Astrocyte of the spinal cord (primary cell): ENCODE measurements at regions not wholly inside any gene's neighbourhood (a gene's known extent, or its start where the extent isn't known, plus 50 kb on each side); places are given as distances from the start of the nearest gene placed in this dataset.

ENCODE experiments used
- DNase-seq: peaks from one replicate; pipeline ENCODE4 v3.0.0; 2011; ENCODE audit warnings: low read depth, low spot score
- H3K4me3 ChIP-seq: 2 replicates; pipeline ENCODE4 v1.5.1; 2011; ENCODE audit warnings: low read depth, mild to moderate bottlenecking, low read length, moderate library complexity
- CTCF ChIP-seq: IDR thresholded peaks from 2 replicates; pipeline ENCODE4 v1.5.1; 2012; ENCODE audit warnings: low read depth, mild to moderate bottlenecking, low read length, inconsistent platforms
- in situ Hi-C: cut with HindIII; loops from 2 replicates; pipeline ENCODE4 v1.10.0; 2017; ENCODE audit warnings: low sequenced_read_pairs

GRCh38 chr10:111481866-111482265 lies 405.0 kb downstream of the ADRA2A start:
- no peak overlapping the region for H3K4me3 ChIP-seq
- DNase-seq = no peak
- in situ Hi-C loops = no loop called here
- TF ChIP-seq CTCF = no peak

GRCh38 chr10:111482621-111483216 lies 405.9 kb downstream of the ADRA2A start:
- H3K4me3 ChIP-seq = no peak overlapping the region
- no peak for TF ChIP-seq CTCF
- no peak for DNase-seq
- in situ Hi-C loops = no loop called here

- no peak overlapping the region for H3K4me3 ChIP-seq
- in situ Hi-C loops = no loop called here
- DNase-seq = no peak
- no peak for TF ChIP-seq CTCF
These were observed 408.9 kb downstream of the ADRA2A start for GRCh38 chr10:111485767-111486166.

- in situ Hi-C loops = no loop called here
- DNase-seq = no peak
- H3K4me3 ChIP-seq = no peak overlapping the region
- TF ChIP-seq CTCF = no peak
These were observed 409.5 kb downstream of the ADRA2A start for GRCh38 chr10:111486346-111486745.

GRCh38 chr10:111488668-111489067 lies 411.8 kb downstream of the ADRA2A start:
- DNase-seq = no peak
- in situ Hi-C loops = no loop called here
- TF ChIP-seq CTCF = no peak
- no peak overlapping the region for H3K4me3 ChIP-seq

GRCh38 chr10:111491154-111491553 lies 414.3 kb downstream of the ADRA2A start:
- in situ Hi-C loops = no loop called here
- no peak for TF ChIP-seq CTCF
- no peak for DNase-seq
- H3K4me3 ChIP-seq = no peak overlapping the region
